Nephron progenitor cell (in vitro differentiated cells): ENCODE measurements at regions not wholly inside any gene's neighbourhood (a gene's known extent, or its start where the extent isn't known, plus 50 kb on each side); places are given as distances from the start of the nearest gene placed in this dataset.

Experiments
- DNase-seq: peaks from one replicate; pipeline ENCODE4 v3.0.0; 2021
- H3K27ac Mint-ChIP-seq: 2 replicates; pipeline ENCODE4 v1.8.0; 2021; ENCODE audit warnings: mild to moderate bottlenecking, moderate library complexity, mixed read lengths
- H3K27me3 Mint-ChIP-seq: 2 replicates; pipeline ENCODE4 v1.8.0; 2021; ENCODE audit warnings: mild to moderate bottlenecking, low read depth, mixed read lengths; ENCODE audit not compliant: poor library complexity
- H3K36me3 Mint-ChIP-seq: 2 replicates; pipeline ENCODE4 v1.8.0; 2021; ENCODE audit warnings: low read depth, mixed read lengths
- H3K4me1 Mint-ChIP-seq: 2 replicates; pipeline ENCODE4 v1.8.0; 2021; ENCODE audit warnings: mixed read lengths
- H3K4me3 Mint-ChIP-seq: 2 replicates; pipeline ENCODE4 v1.8.0; 2021; ENCODE audit warnings: mild to moderate bottlenecking, moderate library complexity, mixed read lengths
- H3K9me3 Mint-ChIP-seq: 2 replicates; pipeline ENCODE4 v1.8.0; 2021; ENCODE audit warnings: mild to moderate bottlenecking, moderate library complexity, mixed read lengths
- TF ChIP-seq, protein P1 (sequence below): fragments of 200-600 bp; sonication (generic); IDR thresholded peaks from 2 replicates; pipeline ENCODE4 v1.5.0; 2021; ENCODE audit warnings: antibody characterized with exemption

DNA sequence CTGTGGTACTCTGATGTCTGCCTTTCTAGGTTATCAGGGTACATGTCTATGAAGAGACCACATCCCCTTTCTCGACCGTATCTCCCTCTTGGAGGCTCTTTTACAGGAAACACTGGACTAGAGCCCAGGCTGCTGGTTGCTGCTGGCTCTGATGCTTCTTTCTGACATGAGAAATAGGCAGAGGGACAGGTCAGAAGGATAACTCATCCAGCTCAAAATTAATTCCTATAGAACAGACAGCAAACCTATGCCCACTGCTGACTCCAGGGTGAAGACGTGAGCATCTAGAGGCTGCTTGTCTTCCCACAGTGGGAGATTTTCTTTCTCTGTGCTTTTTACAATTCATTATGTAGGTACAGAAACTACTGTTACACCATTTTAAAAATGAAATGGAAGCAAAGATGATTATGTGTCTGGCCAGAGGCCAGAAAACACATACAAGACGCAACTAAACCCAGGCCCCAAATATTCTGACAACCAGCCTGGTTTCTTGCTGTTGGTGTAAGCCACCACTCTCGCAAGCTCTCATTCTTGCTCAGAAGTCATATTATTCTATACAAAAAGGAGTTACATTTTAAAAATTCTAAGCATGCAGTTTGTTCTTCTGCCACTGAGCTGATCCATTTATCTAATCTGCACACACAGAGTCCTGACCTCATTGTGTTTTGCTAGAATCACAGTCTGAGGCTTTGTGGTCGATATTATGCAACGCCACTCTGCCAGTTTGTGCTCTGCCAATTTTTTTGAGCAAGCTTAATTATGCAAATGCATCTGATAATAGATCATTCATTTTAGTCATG, 424.3 kb downstream of the KIF20B start:
- Mint-ChIP-seq H3K4me1 (no peaks in the 10 kb centered on the region), H3K4me3 (no peak overlapping the region), H3K9me3 (peaks cover 5% of the 10 kb centered on the region), H3K27ac (no peak overlapping the region), H3K27me3 (no peaks in the 10 kb centered on the region), H3K36me3 (peaks cover 8% of the 10 kb centered on the region)
- TF ChIP-seq, protein P1, sequence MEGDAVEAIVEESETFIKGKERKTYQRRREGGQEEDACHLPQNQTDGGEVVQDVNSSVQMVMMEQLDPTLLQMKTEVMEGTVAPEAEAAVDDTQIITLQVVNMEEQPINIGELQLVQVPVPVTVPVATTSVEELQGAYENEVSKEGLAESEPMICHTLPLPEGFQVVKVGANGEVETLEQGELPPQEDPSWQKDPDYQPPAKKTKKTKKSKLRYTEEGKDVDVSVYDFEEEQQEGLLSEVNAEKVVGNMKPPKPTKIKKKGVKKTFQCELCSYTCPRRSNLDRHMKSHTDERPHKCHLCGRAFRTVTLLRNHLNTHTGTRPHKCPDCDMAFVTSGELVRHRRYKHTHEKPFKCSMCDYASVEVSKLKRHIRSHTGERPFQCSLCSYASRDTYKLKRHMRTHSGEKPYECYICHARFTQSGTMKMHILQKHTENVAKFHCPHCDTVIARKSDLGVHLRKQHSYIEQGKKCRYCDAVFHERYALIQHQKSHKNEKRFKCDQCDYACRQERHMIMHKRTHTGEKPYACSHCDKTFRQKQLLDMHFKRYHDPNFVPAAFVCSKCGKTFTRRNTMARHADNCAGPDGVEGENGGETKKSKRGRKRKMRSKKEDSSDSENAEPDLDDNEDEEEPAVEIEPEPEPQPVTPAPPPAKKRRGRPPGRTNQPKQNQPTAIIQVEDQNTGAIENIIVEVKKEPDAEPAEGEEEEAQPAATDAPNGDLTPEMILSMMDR, result no peak
- no peak for DNase-seq

DNA sequence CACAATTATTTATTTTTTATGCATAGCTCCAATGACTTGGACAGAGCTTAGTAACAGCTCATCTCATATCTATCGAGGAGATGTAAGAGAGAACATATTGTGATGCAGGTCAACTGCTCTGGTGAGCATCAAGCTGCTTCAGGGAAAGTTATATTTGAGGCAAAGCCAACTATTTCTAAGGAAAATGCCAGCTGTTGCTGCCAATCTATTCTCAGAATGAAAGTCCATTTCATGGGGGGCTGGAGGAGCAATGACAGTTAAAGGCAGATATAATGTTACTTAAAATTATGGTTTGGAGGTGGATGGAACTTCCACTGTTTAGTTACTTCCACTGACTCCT, 424.8 kb downstream of the KIF20B start:
- H3K27me3 Mint-ChIP-seq, result no peaks in the 10 kb centered on the region
- TF ChIP-seq, protein P1, result no peak
- no peaks in the 10 kb centered on the region for H3K4me1 Mint-ChIP-seq
- no peak overlapping the region for H3K27ac Mint-ChIP-seq
- no peak overlapping the region for H3K4me3 Mint-ChIP-seq
- H3K9me3 Mint-ChIP-seq, result peaks cover 8% of the 10 kb centered on the region
- peaks cover 13% of the 10 kb centered on the region for H3K36me3 Mint-ChIP-seq
- no peak for DNase-seq

DNA sequence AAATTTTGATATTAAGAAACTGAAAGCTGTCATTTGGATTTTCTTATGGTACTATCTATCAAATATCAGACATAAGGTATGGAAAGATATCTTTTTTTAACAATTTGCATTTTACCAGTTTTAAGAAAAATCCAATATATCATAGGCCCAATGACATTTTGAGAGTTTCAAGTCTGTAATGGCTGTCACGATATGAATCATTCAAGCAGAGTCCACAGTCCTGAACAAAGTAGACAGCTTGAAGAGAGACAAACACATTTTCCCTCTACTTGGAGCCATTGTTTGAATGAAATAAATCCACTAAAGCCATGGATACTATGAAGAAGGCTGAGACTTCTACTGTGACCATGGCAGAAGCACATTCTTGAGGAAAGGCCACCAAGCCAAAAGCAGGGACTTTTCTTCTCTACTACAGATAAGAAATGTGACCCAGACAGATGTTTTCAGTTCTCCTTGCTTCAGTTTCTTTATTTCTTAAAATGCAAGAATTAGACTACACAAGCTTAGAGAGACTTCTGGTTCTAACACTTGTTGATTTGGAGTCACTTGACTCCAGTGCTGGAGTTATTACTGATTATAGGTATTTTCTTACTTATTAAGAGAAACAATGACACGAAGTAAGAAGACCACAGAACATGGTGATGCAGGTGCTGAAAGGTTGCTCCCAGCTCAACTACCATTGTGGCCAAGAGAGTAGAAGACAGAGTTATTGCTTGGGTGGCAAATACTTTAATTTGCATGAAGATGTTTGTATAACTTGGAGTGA, 429.1 kb downstream of the KIF20B start:
- peaks cover 32% of the 10 kb centered on the region for H3K36me3 Mint-ChIP-seq
- no peak overlapping the region for H3K27ac Mint-ChIP-seq
- H3K27me3 Mint-ChIP-seq, result no peaks in the 10 kb centered on the region
- no peaks in the 10 kb centered on the region for H3K4me1 Mint-ChIP-seq
- peaks cover 38% of the 10 kb centered on the region for H3K9me3 Mint-ChIP-seq
- no peak for DNase-seq
- TF ChIP-seq, protein P1, result no peak
- H3K4me3 Mint-ChIP-seq, result no peak overlapping the region

DNA sequence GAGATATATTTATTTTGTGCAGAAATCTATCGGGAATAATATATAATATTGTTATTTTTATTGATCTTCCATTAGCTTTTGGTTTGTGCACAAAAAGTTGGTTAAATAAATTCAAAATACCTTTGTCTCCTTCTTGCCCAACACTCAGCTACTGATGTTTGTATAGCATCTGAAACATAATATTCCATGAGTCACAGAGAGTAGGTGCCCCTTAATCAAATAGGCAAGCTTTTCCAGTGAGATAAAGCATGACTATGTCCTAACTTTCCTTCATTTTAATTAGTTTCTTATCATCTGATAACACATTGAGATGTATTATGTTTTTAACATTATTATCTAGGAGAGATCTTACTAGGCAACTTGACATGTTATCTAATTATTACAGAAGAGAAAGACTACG, 432.2 kb downstream of the KIF20B start:
- no peak for DNase-seq
- Mint-ChIP-seq H3K9me3 (peaks cover 68% of the 10 kb centered on the region), H3K27me3 (no peaks in the 10 kb centered on the region), H3K36me3 (peaks cover 53% of the 10 kb centered on the region), H3K4me1 (no peaks in the 10 kb centered on the region), H3K27ac (no peak overlapping the region), H3K4me3 (no peak overlapping the region)
- TF ChIP-seq, protein P1, result no peak

DNA sequence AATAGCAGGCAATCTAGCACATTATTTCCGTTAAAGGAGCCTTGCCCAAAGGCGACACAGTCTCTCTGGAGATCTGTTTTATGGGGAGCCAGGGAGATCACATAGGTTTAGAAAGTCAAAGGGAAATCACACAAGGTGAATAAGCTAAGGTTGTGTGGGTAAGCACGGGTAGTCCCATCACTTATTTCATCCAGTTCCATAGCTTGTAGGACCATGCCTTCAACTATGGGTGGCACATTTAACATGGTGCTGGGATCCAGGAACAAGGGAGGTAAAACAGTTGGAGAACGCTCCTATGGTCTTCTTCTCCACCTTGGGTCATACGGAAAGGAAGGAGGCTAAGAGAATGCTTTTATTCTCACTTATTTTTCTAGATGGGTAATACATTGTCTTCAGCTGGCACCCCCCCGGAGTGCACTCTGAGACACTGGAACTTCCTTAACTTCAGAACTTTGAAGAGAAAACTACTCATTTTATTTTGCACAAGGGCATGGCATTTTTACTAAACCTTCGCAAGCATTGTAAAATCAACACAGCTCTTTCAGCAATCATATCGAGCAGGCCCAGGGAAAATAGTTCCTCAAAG, 435.4 kb downstream of the KIF20B start:
- no peaks in the 10 kb centered on the region for H3K27me3 Mint-ChIP-seq
- H3K27ac Mint-ChIP-seq, result no peak overlapping the region
- DNase-seq, result peak; percentile 16
- TF ChIP-seq, protein P1, result no peak
- H3K9me3 Mint-ChIP-seq, result peaks cover 74% of the 10 kb centered on the region
- no peak overlapping the region for H3K4me3 Mint-ChIP-seq
- no peaks in the 10 kb centered on the region for H3K4me1 Mint-ChIP-seq
- peaks cover 57% of the 10 kb centered on the region for H3K36me3 Mint-ChIP-seq
